ENCODE measurements at regions not wholly inside any gene's neighbourhood (a gene's known extent, or its start where the extent isn't known, plus 50 kb on each side); places are given as distances from the start of the nearest gene placed in this dataset.

DNA sequence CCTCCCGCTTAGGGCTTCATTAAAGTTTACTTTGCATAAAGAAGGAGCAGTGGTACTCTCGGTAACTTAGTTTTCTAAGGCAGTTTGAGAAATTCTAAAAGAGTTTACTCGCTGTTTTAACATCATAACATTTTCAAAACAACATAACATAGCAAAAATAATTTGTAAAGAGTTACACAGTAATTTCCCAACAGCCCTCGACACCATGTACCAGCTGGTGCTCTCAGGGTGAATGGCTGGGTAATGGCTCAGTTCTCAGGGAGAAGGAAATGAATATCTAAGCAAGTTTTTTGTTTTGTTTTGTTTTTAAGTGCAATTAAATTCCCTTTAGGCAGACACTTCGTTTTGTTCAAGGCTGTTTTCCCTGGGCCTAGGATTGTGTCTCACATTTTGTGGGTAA is 435.3 kb downstream of the C4orf33 start:
- no peak for DNase-seq (ENCODE audit: extremely low read depth in 1 of 2, low read depth in 1 of 2)

DNA sequence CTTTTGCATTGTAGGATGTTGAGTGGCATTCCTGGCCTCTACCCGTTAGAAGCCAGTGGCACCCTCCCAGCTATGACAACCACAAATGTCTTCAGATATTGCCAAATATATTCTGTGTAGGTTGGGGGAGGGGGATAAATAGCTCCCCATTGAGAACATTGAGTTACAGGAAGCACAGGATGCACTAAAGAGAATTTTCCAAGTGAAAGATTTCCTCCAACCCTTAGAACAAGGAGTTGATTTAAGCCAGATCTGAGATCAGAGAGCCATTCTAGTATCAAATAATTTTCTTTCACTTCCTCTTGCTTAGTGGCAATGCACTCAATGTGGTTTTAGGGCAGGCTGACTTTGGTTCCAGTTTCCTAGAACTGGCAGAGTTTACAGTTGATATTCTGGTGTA is 436.6 kb downstream of the C4orf33 start:
- DNase-seq (ENCODE audit: extremely low read depth in 1 of 2, low read depth in 1 of 2) = no peak

DNA sequence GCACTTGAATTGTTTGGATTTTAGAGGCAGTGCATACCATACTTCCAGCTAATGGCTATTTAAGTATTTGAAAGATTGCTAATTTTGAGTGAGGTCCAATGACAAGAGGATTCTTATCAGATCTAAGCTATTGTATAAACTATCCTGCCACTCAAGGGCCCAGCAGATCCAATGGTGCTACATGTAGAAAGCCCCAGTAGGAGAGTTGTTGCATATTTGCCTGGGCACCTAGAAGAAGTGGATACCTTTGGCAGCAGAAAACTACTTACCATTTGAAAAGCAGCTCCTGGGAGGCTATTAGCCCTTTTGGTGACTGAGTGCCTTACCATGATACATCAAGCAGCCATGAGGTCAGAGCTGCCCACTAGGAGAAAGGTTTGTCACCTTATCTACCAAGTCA is 447.3 kb downstream of the C4orf33 start:
- no peak for DNase-seq (ENCODE audit: extremely low read depth in 1 of 2, low read depth in 1 of 2)

DNA sequence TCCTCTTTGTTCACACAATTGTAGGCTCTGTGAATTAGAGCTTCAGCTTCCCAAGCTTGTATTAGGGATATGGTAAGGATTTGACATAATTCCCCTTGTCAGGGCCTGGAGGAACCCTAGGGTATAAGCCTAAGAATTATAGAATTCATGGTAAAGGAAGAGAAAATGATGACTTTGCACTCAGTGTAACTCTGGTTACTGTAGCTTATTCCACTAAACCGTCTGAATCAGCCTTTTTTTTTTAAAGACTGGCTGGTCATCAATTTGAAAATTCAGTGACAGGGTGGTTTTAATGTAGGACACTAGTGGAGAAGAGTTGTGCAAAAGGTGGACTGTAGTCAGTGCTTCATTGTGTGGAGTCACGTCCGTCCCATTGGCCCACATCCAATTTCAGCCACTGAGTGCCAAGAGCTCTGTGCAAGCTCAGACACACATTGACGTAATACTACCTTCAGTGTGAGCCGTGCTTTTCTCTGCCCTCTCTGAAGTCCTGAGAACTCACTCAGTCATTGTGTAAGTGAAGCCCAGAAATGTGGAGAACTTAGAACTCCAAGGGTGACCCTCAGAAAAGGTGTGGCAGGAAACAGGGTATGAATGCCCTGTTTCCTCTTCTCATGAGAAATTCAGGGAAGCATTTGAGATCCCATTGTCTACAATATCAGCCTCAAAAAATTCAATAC is 449.8 kb downstream of the C4orf33 start:
- no peak for DNase-seq (ENCODE audit: extremely low read depth in 1 of 2, low read depth in 1 of 2)

DNA sequence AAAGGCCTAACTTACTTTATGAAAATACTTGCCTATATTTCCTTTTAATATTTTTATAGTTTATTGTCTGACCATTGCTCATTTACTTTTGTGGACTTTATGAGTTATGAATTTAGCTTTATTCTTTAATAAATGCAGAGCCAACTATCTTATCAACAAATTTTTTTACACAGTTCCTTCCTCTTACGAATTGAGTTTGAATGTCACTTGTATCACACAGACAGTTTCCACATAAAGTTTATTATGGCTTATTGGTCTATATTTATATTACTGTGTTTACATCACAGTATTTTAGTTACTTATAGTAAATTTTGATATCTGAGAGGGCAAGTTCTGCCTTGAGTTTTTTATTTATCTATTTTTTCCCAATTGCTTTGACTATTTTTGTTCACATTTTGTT is 450.6 kb downstream of the C4orf33 start:
- no peak for DNase-seq (ENCODE audit: extremely low read depth in 1 of 2, low read depth in 1 of 2)

DNA sequence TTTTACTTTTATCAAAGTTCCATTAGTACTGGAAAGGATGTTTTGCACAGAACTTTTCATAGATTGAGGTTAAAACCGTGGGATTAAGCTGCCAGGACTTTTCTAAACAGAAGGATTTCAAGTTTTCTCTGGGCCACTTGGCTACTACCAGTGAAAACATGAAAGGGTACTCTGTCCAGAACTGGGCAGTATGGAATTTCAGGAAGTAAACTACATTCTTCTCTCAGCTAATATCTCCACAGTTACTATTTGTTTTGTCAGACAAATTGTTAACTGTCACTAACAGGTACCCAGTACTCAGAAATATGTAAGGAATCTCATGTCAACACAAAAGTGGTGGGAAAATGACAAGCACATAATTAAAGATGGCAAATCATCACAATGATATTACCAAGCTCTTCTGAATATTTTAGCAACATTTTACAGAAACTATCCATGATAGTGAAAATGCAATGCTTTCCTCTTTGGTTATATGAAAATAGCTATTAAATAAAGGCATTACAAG is 454.4 kb downstream of the C4orf33 start:
- DNase-seq (ENCODE audit: extremely low read depth in 1 of 2, low read depth in 1 of 2) = no peak

DNA sequence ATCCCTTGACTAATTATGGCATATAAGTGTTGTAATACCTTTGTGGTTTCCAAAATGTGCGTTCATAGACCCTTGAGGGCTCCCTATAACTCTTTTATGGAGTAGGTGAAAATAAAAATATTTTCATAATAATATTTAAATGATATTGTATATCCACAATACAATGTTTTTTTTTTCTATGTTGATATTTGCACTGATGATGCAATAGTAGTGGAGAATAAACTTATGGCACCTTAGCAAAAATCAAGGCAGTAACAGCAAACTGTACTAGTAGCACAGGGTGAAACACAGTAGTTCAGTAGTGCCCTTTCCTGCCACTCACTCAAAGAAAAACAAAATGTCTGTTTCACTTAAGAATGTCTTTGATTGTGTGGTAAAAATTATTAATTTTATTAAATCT is 465.3 kb downstream of the C4orf33 start:
- DNase-seq (ENCODE audit: extremely low read depth in 1 of 2, low read depth in 1 of 2) = no peak

DNA sequence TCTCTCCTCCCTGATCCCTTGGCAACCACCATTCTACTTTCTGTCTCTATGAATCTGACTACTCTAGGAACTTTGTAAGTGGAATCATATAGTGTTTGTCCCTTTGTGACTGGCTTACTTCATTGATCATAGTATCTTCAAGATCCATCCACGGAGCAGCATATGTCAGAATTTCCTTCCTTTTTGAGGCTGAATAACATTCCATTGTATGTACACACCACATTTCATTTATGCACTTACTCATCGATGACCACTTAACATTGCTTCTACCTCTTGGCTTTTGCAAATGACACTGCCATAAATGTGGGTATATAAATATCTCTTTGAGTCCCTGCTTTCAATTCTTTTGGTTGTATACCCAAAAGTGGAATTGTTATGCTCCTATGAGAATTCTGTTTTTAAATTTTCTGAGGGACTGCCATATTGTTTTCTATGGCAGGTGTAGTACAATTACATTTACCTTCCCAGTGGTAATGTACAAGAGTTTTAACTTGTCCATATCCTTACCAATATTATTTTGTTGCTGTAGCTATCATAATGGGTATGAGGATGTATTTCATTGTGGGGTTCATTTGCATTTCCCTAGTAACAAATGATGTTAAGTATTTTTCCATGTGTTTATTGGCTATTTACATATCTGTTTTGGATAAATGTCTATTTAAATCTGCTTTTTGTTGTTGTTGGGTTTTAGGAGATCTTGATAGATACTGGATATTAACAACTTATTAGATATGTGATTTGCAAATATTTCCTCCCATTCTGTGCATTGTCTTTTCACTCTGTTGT is 466.1 kb downstream of the C4orf33 start:
- DNase-seq (ENCODE audit: extremely low read depth in 1 of 2, low read depth in 1 of 2) = no peak

DNA sequence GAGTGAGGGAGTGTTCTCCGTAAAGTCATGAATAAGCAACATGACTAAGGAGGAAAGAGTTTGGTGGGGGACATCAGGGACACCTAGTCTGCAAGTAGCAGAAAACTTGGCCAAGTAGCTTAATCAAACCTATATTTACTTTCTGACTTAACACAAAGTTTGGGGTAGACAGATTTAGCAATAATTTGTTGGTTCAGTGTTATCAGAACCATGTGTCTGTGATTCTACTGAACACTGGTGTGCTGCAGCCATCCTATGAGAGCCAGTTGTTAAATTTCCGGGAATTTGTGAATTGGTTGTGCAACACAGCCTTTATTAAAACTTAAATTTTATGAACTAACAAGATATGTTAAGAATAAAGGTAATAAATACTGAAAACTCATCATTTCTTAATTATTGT is 469.3 kb downstream of the C4orf33 start:
- no peak for DNase-seq (ENCODE audit: extremely low read depth in 1 of 2, low read depth in 1 of 2)

DNA sequence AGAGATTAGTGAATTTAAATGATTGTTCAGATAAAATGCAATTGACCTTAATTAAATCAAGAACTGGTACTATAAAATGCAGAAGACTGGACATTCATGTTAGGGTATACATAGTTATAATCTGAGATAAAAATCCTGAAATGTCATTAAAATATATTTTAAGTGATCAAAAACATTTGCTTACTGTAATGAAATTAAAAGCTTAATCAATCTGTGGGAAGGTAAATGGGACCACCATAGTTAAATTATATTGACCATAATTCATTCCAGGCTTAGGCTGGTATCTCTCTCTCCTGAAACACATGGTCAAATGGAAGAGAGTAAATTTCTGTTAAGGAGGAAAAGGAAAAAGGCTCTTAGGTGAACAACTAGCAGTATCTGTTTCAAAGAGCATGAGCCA is 474.4 kb downstream of the C4orf33 start:
- no peak for DNase-seq (ENCODE audit: extremely low read depth in 1 of 2, low read depth in 1 of 2)

DNA sequence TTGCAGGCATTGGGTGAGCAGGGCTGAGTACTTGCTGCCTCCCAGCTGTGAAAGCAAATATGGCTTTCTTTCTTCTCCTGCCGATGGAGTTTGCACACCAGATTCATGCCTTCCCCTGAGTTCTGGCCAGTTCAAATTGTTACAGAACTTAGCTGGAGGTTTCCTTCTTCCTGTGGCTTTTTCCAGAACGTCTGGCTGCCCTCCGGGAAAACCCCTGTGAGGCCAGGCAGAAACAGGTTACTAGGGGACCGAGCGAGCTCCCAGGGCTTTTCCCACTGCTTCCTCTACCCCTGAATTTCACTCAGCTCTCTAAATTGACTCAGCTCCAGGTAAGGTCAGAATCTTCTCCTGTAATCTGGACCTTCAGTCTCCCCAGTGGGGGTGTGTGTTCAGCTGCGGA is 482.4 kb downstream of the C4orf33 start:
- no peak for DNase-seq (ENCODE audit: extremely low read depth in 1 of 2, low read depth in 1 of 2)

DNA sequence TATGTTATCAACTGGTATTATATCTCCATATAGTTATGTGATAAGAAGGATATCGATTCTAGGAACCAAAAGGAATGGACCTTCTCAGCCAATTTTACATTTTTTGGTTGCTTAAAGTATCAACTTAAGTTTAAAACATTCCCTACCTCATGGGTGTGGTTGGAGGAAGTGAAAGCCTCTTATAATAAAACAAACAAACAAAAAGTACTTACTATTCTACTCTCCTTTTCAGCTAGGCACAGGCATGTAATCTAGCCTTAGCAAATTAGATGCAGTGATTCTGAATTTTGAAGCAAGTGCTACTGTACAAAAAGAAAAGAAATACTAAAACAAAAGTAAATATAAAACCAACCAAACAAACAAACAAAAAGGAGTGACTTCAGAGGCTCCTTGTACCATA is 485.4 kb downstream of the C4orf33 start:
- DNase-seq (ENCODE audit: extremely low read depth in 1 of 2, low read depth in 1 of 2) = no peak

DNA sequence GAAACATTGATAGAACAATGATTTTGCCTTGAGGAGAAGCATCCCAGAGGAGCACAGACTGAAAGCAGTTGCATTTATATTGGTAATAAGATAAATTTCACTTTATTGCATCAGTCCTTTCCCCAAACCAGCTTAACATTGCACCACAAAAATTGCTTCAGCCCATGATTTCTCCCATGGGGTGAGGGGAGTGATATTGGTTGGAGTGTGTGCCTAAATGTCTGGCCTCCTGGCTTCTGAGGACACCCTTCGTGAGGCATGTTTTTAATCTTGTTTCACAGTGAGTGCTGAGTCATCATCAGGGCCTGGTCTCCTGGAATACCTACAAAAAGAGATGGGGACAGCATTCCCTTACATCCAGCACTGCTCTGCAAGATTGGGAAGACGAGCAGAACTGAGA is 487.9 kb downstream of the C4orf33 start:
- DNase-seq (ENCODE audit: extremely low read depth in 1 of 2, low read depth in 1 of 2) = no peak

DNA sequence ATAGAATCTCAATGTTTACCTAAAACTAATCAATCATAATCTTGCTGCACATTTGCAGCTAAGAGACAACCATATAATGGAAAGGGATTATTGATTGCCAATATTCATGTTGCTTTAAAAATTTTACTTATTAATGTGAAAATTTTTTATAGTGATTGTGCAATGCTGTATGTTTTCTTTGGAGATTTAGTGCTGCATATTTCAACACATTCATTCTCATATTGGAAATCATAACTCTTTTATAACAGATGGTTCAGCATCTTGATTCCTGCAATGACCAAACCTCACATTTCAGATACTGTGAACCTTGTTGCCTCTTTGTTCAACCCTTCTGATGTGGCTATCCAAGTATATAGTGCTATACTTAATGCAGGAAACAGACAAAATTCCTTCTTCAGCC is 502.6 kb downstream of the C4orf33 start:
- DNase-seq (ENCODE audit: extremely low read depth in 1 of 2, low read depth in 1 of 2) = no peak

DNA sequence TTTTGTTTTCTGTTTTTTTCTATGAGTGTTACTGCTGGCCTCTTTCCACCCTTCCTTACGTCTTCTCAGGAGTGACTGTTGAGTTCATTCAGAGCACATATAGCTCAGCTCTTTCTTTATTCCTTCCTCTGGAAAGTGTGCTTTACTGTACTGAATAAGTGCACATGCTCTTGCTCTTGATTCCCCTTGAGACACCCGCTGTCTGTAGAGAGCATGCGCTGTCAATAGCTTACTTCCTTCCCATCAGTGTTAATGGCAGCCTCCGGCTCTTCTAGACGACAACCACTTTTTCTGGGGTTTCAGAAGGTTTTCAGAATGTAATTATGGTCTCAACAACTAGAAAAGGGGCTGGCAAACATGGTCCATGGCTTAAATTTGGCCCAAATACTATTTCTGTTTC is 504.9 kb downstream of the C4orf33 start:
- DNase-seq (ENCODE audit: extremely low read depth in 1 of 2, low read depth in 1 of 2) = no peak

DNA sequence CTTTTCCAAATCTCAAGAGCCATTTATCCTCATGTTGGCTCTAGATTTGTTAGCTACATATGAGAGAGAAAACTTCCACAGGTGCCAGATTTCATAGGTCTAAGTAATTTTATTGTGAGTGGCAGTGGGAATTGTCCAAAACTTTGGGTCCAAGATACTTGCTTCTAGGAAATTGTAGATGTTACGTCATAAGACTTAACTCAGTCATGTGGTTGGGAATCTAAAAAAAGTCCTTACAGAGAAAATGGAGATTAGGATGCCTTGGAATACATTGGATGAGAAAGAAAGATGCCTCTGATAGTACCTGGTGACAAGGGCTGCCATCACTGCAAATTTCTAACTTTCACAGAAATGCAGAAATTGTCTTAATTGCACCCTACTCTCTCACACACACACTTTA is 506.5 kb downstream of the C4orf33 start:
- DNase-seq (ENCODE audit: extremely low read depth in 1 of 2, low read depth in 1 of 2) = no peak

DNA sequence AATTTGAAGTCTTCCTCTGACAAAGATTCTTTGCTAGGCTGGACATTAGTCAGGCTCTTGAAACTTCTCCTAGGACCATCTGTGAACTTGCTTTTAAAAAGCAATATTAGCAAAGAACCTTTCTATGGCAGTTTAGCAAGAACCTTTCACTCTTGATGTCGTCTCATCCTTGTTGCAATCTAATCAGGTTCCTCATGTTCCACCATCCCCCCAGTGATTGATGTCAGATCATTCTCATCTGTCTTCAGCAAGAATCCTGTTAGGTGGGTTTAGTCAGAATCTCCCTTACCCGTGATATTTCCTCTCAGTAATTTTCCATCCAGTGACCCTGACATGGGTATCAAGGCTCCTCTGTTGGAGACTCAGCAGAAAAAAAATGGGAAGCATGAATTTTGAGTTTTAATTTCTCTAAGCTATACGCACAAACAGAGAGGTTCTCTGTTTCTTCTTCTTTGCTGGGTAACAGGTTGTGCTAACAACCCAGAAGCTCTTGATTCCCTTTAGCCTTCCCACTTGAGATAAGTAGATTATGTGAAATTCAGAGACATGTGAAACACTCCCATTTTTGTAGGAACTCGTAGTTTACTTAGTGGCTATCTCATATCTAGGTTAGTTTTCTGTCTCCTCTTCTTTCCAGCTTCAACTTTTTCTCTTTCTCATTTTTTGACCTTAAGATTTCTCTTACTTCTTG is 507.4 kb downstream of the C4orf33 start:
- DNase-seq (ENCODE audit: extremely low read depth in 1 of 2, low read depth in 1 of 2) = no peak

DNA sequence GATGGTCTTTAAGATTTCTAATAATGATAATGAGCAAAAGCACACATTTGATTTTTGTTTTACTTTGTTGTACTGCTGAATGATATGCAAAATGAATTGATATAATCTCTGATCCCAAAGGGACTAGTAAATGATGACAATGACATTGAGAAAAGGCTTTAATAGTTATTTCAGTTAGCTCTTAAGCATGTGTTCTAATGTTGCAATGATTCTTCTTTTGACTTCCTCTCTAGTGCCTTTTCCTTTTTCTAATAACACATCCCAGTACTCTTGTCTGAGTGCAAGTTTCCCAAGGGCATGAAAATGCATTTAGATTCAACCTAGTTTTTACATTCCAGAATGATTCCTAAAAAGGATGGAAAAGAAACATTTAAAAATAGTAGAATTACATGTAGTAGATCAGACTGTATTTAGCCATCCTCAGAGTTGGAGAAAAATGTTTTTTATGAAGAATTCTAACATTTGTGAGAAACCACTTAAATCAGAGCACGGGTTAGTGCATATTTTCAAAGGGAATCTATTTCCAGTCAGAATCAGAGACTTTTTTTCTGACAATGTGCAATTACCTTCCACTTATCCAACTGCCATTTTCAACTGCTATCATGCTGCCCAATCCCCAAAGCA is 508.8 kb downstream of the C4orf33 start:
- no peak for DNase-seq (ENCODE audit: extremely low read depth in 1 of 2, low read depth in 1 of 2)

DNA sequence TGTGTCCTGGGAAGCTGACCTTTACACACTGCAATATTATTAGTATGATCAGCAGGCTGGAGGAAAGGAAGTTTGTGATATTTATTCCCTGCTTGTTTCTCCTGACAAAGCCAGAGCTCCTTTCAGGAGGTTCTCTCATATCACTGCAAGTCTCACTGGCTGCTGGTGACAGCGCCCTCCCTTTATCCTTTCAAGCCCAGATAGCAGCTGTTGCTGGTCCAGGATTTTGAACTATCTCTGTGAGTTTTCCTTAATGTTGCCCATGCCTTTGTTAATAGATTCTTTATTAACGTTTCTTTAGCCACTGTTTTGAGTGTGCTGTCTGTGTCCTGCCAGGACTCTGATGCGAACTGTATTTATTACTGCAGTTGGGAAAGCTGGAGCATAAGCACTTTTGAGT is 518.7 kb downstream of the C4orf33 start:
- no peak for DNase-seq (ENCODE audit: extremely low read depth in 1 of 2, low read depth in 1 of 2)

DNA sequence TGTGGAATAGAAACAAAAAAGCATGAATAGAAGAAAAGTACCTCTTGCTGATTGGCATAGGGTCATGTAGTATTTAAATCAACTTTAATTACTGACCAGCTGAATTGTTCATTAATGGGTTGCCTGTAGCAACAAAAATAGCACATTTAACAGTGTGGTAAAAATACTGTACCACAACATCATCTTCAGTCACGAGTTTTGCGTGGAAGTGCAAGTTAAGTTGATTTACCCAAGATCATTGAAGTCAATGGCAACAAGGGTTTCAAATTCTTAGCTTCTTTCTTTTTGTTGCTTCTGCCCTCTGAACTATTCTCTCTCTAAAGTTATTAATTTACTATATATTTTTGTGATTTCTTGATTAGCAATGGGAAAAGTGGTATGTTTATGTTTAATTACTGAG is 526.6 kb downstream of the C4orf33 start:
- DNase-seq (ENCODE audit: extremely low read depth in 1 of 2, low read depth in 1 of 2) = no peak

DNA sequence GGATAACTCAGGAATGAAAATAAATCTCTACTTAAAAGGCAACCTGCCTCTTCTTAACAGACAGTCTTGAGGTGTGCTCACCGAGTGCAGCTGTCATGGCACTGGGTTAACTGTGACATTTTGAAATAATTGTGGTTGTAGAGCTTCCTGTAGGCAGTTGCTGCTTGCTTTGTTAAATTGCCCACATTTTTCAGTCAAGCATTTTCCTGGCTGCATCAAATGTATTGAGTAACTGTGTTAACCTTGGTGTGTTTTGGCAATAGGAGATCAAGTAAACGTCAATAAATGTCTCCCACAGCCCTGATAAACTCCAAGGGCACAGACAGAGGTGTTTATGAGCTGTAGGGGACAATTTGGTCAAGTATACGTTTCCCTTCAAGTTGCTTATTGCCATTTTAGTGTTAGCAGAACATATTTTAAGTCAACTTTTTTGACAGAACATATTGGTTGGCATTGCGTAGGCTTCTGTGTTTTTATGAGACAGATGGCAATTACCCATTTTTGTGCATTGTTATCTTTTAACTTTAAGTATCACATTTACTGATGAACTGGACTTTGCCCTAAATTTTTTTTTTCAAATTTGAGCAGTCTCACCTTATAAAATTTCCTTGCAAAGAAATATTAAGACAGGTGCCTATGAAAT is 527.4 kb downstream of the C4orf33 start:
- DNase-seq (ENCODE audit: extremely low read depth in 1 of 2, low read depth in 1 of 2) = no peak

Data from activated CD8-positive, alpha-beta memory T cell treated with anti-CD3 and anti-CD28 coated beads for 1 hour (primary cell).